CD4-positive, alpha-beta memory T cell (primary cell): ENCODE measurements at regions not wholly inside any gene's neighbourhood (a gene's known extent, or its start where the extent isn't known, plus 50 kb on each side); places are given as distances from the start of the nearest gene placed in this dataset.

Experiments
- CTCF ChIA-PET: fragments of 350-600 bp; sonication (Branson Sonifier 250); formaldehyde crosslinking; loops from one replicate; lab custom pipeline; 2021; ENCODE audit warnings: inconsistent platforms; ENCODE audit not compliant: partially characterized antibody; lab: Charles Lee
- POLR2A ChIA-PET: fragments of 350-600 bp; sonication (Branson Sonifier 250); formaldehyde crosslinking; loops from one replicate; lab custom pipeline; 2021; ENCODE audit not compliant: partially characterized antibody; lab: Charles Lee
- DNase-seq, 5 donors: peaks; one replicate each; pipeline versions ENCODE4 v3.0.0 to v3.0.0-alpha.2; 2020 to 2022; ENCODE audit warnings: mixed read lengths in 1 of 5
- H3K27ac ChIP-seq: one replicate; pipeline ENCODE4 v1.7.0; 2013; ENCODE audit warnings: low read depth, low read length
- H3K27me3 ChIP-seq: 2 replicates; pipeline ENCODE4 v1.7.0; 2013; ENCODE audit warnings: mild to moderate bottlenecking, low read length, moderate library complexity; ENCODE audit not compliant: insufficient read depth
- H3K36me3 ChIP-seq: 2 replicates; pipeline ENCODE4 v1.7.0; 2013; ENCODE audit warnings: mild to moderate bottlenecking, low read length, moderate library complexity; ENCODE audit not compliant: insufficient read depth
- H3K4me1 ChIP-seq: 2 replicates; pipeline ENCODE4 v1.7.0; 2013; ENCODE audit warnings: mild to moderate bottlenecking, low read length, moderate library complexity; ENCODE audit not compliant: insufficient read depth
- H3K4me3 ChIP-seq, 2 donors: one replicate each; pipeline ENCODE4 v1.7.0; 2013; ENCODE audit warnings: low read length in 2 of 2, mild to moderate bottlenecking in 1 of 2
- H3K9me3 ChIP-seq, 2 donors: one replicate each; pipeline ENCODE4 v1.7.0; 2013; ENCODE audit warnings: low read length in 2 of 2, control low read depth in 1 of 2; ENCODE audit not compliant: control insufficient read depth in 1 of 2
- H3K27ac Mint-ChIP-seq, 7 donors: one replicate each; pipeline ENCODE4 v1.8.0; 2020 to 2021; ENCODE audit warnings: mixed read lengths in 7 of 7, mild to moderate bottlenecking in 6 of 7, inconsistent platforms in 3 of 7, moderate library complexity in 3 of 7
- H3K27me3 Mint-ChIP-seq, 2 donors: one replicate each; pipeline ENCODE4 v1.8.0; 2020 to 2021; ENCODE audit warnings: mixed read lengths in 2 of 2
- H3K36me3 Mint-ChIP-seq, 2 donors: one replicate each; pipeline ENCODE4 v1.8.0; 2020 to 2021; ENCODE audit warnings: mixed read lengths in 2 of 2, inconsistent platforms in 1 of 2, mild to moderate bottlenecking in 1 of 2
- H3K4me1 Mint-ChIP-seq, 4 donors: one replicate each; pipeline ENCODE4 v1.8.0; 2020 to 2021; ENCODE audit warnings: mixed read lengths in 4 of 4, mild to moderate bottlenecking in 1 of 4
- H3K4me3 Mint-ChIP-seq, 8 donors: one replicate each; pipeline ENCODE4 v1.8.0; 2020 to 2021; ENCODE audit warnings: mixed read lengths in 8 of 8, mild to moderate bottlenecking in 7 of 8, moderate library complexity in 6 of 8, inconsistent platforms in 3 of 8
- H3K9me3 Mint-ChIP-seq, 8 donors: one replicate each; pipeline ENCODE4 v1.8.0; 2020 to 2021; ENCODE audit warnings: mixed read lengths in 8 of 8, mild to moderate bottlenecking in 5 of 8, inconsistent platforms in 3 of 8, moderate library complexity in 1 of 8
- intact Hi-C: fragments of 100-400 bp; cut with micrococcal nuclease; formaldehyde crosslinking; loops from one replicate; pipeline ENCODE4 v1.15.1; 2023

DNA sequence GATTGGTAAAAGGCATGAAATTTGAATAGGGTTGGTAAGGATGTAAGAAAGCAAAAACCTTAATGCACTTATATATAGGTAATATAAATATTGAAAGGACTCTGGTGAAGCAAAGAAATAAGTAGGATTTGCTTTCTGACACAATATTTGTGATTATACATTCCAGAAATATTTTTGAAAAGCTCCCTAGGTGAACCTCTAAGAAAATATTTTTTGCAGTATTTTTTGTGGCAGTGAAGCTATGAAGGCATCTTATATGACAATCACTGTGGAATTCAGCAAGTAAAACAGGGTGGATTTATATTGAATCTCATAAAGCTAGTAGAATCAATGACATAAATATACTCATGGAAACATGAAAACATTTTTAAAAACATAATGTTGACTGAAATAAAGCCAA, 119.6 kb upstream of the EPHA3 start:
- DNase-seq = no peak
- H3K27ac Mint-ChIP-seq = no peak overlapping the region
- POLR2A ChIA-PET = no interaction called here
- no peaks in the 10 kb centered on the region for H3K36me3 Mint-ChIP-seq
- Histone ChIP-seq H3K27me3 (no peaks in the 10 kb centered on the region), H3K9me3 (no peaks in the 10 kb centered on the region), H3K4me3 (no peak overlapping the region), H3K4me1 (no peaks in the 10 kb centered on the region), H3K27ac (no peak overlapping the region), H3K36me3 (no peaks in the 10 kb centered on the region)
- intact Hi-C loops = no loop called here
- H3K4me1 Mint-ChIP-seq = no peaks in the 10 kb centered on the region
- no peak overlapping the region for H3K4me3 Mint-ChIP-seq
- no peaks in the 10 kb centered on the region for H3K27me3 Mint-ChIP-seq
- H3K9me3 Mint-ChIP-seq = peaks cover 0 to 12% (median under 1%) of the 10 kb centered on the region in 8 donors
- CTCF ChIA-PET = no interaction called here

- no peak overlapping the region for H3K4me3 ChIP-seq
- ChIA-PET CTCF (no interaction called here), POLR2A (no interaction called here)
- intact Hi-C loops = no loop called here
- Mint-ChIP-seq H3K9me3 (peaks cover 0 to 10% (median 0%) of the 10 kb centered on the region in 8 donors), H3K4me1 (no peaks in the 10 kb centered on the region), H3K4me3 (no peak overlapping the region), H3K36me3 (no peaks in the 10 kb centered on the region), H3K27ac (no peak overlapping the region), H3K27me3 (no peaks in the 10 kb centered on the region)
- no peak overlapping the region for H3K27ac ChIP-seq
- H3K4me1 ChIP-seq = no peaks in the 10 kb centered on the region
- no peak for DNase-seq
- H3K36me3 ChIP-seq = no peaks in the 10 kb centered on the region
- H3K9me3 ChIP-seq = no peaks in the 10 kb centered on the region
- H3K27me3 ChIP-seq = no peaks in the 10 kb centered on the region
Observed at GRCh38 chr3:88988906-88989305, 118.5 kb upstream of the EPHA3 start.

DNA sequence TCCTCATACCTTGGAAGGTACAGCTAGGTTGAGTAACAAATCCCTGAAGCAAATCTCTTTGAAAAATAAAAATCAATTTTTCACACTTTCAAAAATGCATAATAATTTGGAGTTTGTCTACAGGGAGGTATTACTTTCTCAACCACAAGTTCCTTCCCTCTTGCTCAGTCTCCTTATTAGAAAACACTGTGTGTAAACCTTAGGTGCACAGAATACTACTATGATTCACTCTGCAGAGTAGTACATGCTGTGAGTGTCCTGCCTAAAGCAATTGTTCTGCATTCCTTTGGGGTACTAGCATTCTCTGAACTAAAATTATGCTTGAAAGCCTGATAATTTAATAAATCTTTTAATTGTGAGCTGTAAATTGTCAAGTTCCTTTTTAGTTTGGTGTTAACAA, 115.9 kb upstream of the EPHA3 start:
- DNase-seq = no peak
- H3K4me1 ChIP-seq = no peaks in the 10 kb centered on the region
- H3K27ac ChIP-seq = no peak overlapping the region
- ChIA-PET CTCF (no interaction called here), POLR2A (no interaction called here)
- H3K36me3 Mint-ChIP-seq = no peaks in the 10 kb centered on the region
- H3K4me1 Mint-ChIP-seq = no peaks in the 10 kb centered on the region
- no peak overlapping the region for H3K4me3 ChIP-seq
- no peaks in the 10 kb centered on the region for H3K36me3 ChIP-seq
- no peaks in the 10 kb centered on the region for H3K27me3 ChIP-seq
- H3K9me3 ChIP-seq = no peaks in the 10 kb centered on the region
- intact Hi-C loops = no loop called here
- peaks cover 0 to 10% (median 3%) of the 10 kb centered on the region in 8 donors for H3K9me3 Mint-ChIP-seq
- no peaks in the 10 kb centered on the region for H3K27me3 Mint-ChIP-seq
- no peak overlapping the region for H3K27ac Mint-ChIP-seq
- H3K4me3 Mint-ChIP-seq = no peak overlapping the region

- intact Hi-C loops = no loop called here
- no peak for DNase-seq
- peaks cover 0 to 7% (median 3%) of the 10 kb centered on the region in 8 donors for H3K9me3 Mint-ChIP-seq
- H3K4me3 Mint-ChIP-seq = no peak overlapping the region
- no peak overlapping the region for H3K27ac ChIP-seq
- no peaks in the 10 kb centered on the region for H3K4me1 Mint-ChIP-seq
- H3K4me1 ChIP-seq = no peaks in the 10 kb centered on the region
- no peaks in the 10 kb centered on the region for H3K9me3 ChIP-seq
- no peaks in the 10 kb centered on the region for H3K27me3 ChIP-seq
- H3K4me3 ChIP-seq = no peak overlapping the region
- no peaks in the 10 kb centered on the region for H3K36me3 ChIP-seq
- H3K36me3 Mint-ChIP-seq = no peaks in the 10 kb centered on the region
- ChIA-PET POLR2A (no interaction called here), CTCF (no interaction called here)
- H3K27ac Mint-ChIP-seq = no peak overlapping the region
- H3K27me3 Mint-ChIP-seq = no peaks in the 10 kb centered on the region
Observed at GRCh38 chr3:88996691-88997090, 110.7 kb upstream of the EPHA3 start.

- Mint-ChIP-seq H3K9me3 (peaks cover 0 to 7% (median 3%) of the 10 kb centered on the region in 8 donors), H3K36me3 (no peaks in the 10 kb centered on the region), H3K4me1 (no peaks in the 10 kb centered on the region), H3K27ac (no peak overlapping the region), H3K27me3 (no peaks in the 10 kb centered on the region), H3K4me3 (no peak overlapping the region)
- Histone ChIP-seq H3K4me3 (no peak overlapping the region), H3K9me3 (no peaks in the 10 kb centered on the region), H3K27me3 (no peaks in the 10 kb centered on the region), H3K36me3 (no peaks in the 10 kb centered on the region), H3K27ac (no peak overlapping the region), H3K4me1 (no peaks in the 10 kb centered on the region)
- DNase-seq = no peak
- intact Hi-C loops = no loop called here
- POLR2A ChIA-PET = no interaction called here
- CTCF ChIA-PET = no interaction called here
Observed at GRCh38 chr3:88997260-88997659, 110.2 kb upstream of the EPHA3 start.

GRCh38 chr3:89000886-89001285, 106.5 kb upstream of the EPHA3 start:
- Histone ChIP-seq H3K4me3 (no peak overlapping the region), H3K27me3 (no peaks in the 10 kb centered on the region), H3K4me1 (no peaks in the 10 kb centered on the region), H3K9me3 (no peaks in the 10 kb centered on the region), H3K27ac (no peak overlapping the region), H3K36me3 (no peaks in the 10 kb centered on the region)
- ChIA-PET CTCF (no interaction called here), POLR2A (no interaction called here)
- peaks cover 0 to 7% (median 3%) of the 10 kb centered on the region in 8 donors for H3K9me3 Mint-ChIP-seq
- intact Hi-C loops = no loop called here
- no peak overlapping the region for H3K4me3 Mint-ChIP-seq
- H3K27me3 Mint-ChIP-seq = no peaks in the 10 kb centered on the region
- DNase-seq = no peak
- H3K4me1 Mint-ChIP-seq = no peaks in the 10 kb centered on the region
- H3K27ac Mint-ChIP-seq = no peak overlapping the region
- H3K36me3 Mint-ChIP-seq = no peaks in the 10 kb centered on the region

DNA sequence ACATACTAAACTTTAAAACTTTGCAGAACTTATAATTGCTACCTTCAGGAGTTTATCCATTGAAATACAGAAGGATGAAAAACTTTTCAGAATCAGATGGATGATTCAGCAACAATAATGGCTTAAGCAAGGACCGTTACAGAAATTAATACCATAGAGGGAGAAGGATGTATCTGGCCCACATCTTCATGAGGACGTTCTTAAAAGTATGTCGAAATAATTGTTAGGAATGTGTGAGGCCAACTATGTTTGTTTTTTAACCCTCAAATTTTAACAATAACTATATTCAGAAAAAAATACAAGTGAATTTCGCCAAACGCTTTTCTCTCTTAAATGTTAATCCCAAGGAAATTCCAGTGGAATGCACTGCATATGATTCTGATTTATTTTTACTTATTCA, 105.2 kb upstream of the EPHA3 start:
- H3K36me3 Mint-ChIP-seq = no peaks in the 10 kb centered on the region
- intact Hi-C loops = no loop called here
- no peak overlapping the region for H3K4me3 ChIP-seq
- H3K9me3 ChIP-seq = no peaks in the 10 kb centered on the region
- no peak for DNase-seq
- CTCF ChIA-PET = no interaction called here
- POLR2A ChIA-PET = no interaction called here
- no peak overlapping the region for H3K27ac Mint-ChIP-seq
- no peaks in the 10 kb centered on the region for H3K4me1 ChIP-seq
- no peaks in the 10 kb centered on the region for H3K27me3 Mint-ChIP-seq
- H3K36me3 ChIP-seq = no peaks in the 10 kb centered on the region
- H3K4me1 Mint-ChIP-seq = no peaks in the 10 kb centered on the region
- no peak overlapping the region for H3K4me3 Mint-ChIP-seq
- no peaks in the 10 kb centered on the region for H3K27me3 ChIP-seq
- no peak overlapping the region for H3K27ac ChIP-seq
- H3K9me3 Mint-ChIP-seq = peaks cover 0 to 10% (median 3%) of the 10 kb centered on the region in 8 donors

- no peaks in the 10 kb centered on the region for H3K9me3 ChIP-seq
- CTCF ChIA-PET = interaction anchor here (0.6 kb wide), 1 partner anchor 9 kb away, joined by 3 read pairs; no protein-coding TSS in a partner anchor
- no peak overlapping the region for H3K27ac ChIP-seq
- Mint-ChIP-seq H3K27ac (no peak overlapping the region), H3K27me3 (no peaks in the 10 kb centered on the region), H3K36me3 (no peaks in the 10 kb centered on the region), H3K4me1 (no peaks in the 10 kb centered on the region), H3K4me3 (no peak overlapping the region), H3K9me3 (peaks cover 0 to 8% (median 2%) of the 10 kb centered on the region in 8 donors)
- H3K27me3 ChIP-seq = no peaks in the 10 kb centered on the region
- H3K36me3 ChIP-seq = no peaks in the 10 kb centered on the region
- intact Hi-C loops = no loop called here
- DNase-seq = no peak
- no peak overlapping the region for H3K4me3 ChIP-seq
- POLR2A ChIA-PET = no interaction called here
- H3K4me1 ChIP-seq = no peaks in the 10 kb centered on the region
Observed at GRCh38 chr3:89013536-89013935, 93.9 kb upstream of the EPHA3 start.
